Activated naive CD8-positive, alpha-beta T cell treated with anti-CD3 and anti-CD28 coated beads for 36 hours (primary cell): ENCODE measurements at regions not wholly inside any gene's neighbourhood (a gene's known extent, or its start where the extent isn't known, plus 50 kb on each side); places are given as distances from the start of the nearest gene placed in this dataset.

Experiments
- DNase-seq: peaks from one replicate; pipeline ENCODE4 v3.0.0; 2021
- H3K27ac Mint-ChIP-seq: one replicate; pipeline ENCODE4 v1.8.0; 2022; ENCODE audit warnings: mild to moderate bottlenecking, moderate library complexity, mixed read lengths
- H3K27me3 Mint-ChIP-seq: one replicate; pipeline ENCODE4 v1.8.0; 2022; ENCODE audit warnings: mild to moderate bottlenecking, mixed read lengths
- H3K36me3 Mint-ChIP-seq: one replicate; pipeline ENCODE4 v1.8.0; 2021; ENCODE audit warnings: mild to moderate bottlenecking, mixed read lengths
- H3K4me1 Mint-ChIP-seq: one replicate; pipeline ENCODE4 v1.8.0; 2021; ENCODE audit warnings: mixed read lengths
- H3K4me3 Mint-ChIP-seq: one replicate; pipeline ENCODE4 v1.8.0; 2022; ENCODE audit warnings: mild to moderate bottlenecking, moderate library complexity, mixed read lengths
- H3K9me3 Mint-ChIP-seq: one replicate; pipeline ENCODE4 v1.8.0; 2022; ENCODE audit warnings: mixed read lengths

DNA sequence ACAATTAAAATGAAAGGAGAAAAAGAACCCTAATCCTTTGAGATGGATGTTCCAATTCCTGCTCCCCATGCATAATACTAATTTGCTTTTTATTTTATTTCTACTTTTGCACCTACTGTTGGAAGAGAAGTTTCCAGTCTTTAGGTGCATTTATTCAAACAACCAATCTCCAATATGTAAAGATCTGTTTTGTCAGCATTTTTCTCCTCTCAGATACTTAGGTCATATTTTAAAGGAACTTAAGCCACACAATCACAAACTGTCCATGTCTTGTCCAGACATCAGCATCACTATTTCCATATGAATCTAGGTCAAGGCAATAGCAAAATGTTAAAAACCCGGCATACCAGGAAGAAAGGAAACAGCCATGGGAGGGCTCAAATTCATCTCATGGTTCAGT lies 1023.2 kb downstream of the BCL11A start:
- Mint-ChIP-seq H3K27ac (no peak overlapping the region), H3K36me3 (peaks cover 2% of the 10 kb centered on the region), H3K4me1 (no peaks in the 10 kb centered on the region), H3K27me3 (no peaks in the 10 kb centered on the region), H3K9me3 (peaks cover 10% of the 10 kb centered on the region), H3K4me3 (no peak overlapping the region)
- DNase-seq: no peak

DNA sequence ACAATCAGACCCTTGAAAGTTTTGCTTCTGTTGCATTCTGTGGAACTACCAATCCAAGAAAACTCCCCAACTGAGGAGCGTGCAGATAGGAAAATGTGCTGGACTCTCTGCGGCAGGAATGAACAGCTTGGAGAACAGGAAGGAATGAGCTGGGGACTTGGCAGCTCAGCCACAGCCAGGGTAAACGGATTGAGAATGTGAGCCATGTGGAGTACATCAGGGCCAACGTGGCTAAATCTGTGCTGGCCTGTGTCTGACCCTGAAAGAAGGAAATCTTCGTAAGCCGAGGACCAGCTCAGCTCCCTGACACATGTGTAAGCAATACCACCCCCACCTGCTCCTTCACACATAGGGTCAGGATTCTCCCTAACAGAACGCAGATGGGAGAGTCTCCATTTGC lies 1023.7 kb downstream of the BCL11A start:
- peaks cover 10% of the 10 kb centered on the region for H3K9me3 Mint-ChIP-seq
- no peaks in the 10 kb centered on the region for H3K4me1 Mint-ChIP-seq
- H3K27me3 Mint-ChIP-seq: no peaks in the 10 kb centered on the region
- DNase-seq: no peak
- peaks cover 2% of the 10 kb centered on the region for H3K36me3 Mint-ChIP-seq
- H3K4me3 Mint-ChIP-seq: no peak overlapping the region
- no peak overlapping the region for H3K27ac Mint-ChIP-seq

- no peaks in the 10 kb centered on the region for H3K4me1 Mint-ChIP-seq
- no peak for DNase-seq
- no peak overlapping the region for H3K4me3 Mint-ChIP-seq
- peaks cover 10% of the 10 kb centered on the region for H3K9me3 Mint-ChIP-seq
- H3K36me3 Mint-ChIP-seq: peaks cover 2% of the 10 kb centered on the region
- no peaks in the 10 kb centered on the region for H3K27me3 Mint-ChIP-seq
- no peak overlapping the region for H3K27ac Mint-ChIP-seq
Measured at GRCh38 chr2:59528525-59528924, 1024.9 kb downstream of the BCL11A start.

DNA sequence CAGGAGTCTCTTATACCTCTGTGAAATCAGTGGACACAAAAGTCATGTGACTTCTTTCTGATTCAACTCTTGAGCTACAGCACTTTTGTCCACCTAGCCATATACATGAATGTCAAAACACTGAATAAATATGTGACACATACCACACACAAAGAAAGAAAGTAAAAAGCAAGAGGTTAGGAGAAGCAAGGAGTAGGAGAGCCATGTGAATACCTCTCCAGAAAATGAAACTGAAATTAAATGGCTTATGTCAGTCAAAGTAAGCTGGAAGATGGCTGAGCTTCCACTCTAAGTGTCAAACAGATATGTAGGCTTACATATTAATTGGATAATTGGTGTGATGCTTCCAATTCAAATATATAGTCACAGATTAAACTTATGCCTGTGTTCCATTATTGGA lies 1050.5 kb downstream of the BCL11A start:
- Mint-ChIP-seq H3K4me3 (no peak overlapping the region), H3K27ac (no peak overlapping the region), H3K9me3 (peaks cover 2% of the 10 kb centered on the region), H3K36me3 (peaks cover 1% of the 10 kb centered on the region), H3K4me1 (no peaks in the 10 kb centered on the region), H3K27me3 (peaks cover 6% of the 10 kb centered on the region)
- no peak for DNase-seq

DNA sequence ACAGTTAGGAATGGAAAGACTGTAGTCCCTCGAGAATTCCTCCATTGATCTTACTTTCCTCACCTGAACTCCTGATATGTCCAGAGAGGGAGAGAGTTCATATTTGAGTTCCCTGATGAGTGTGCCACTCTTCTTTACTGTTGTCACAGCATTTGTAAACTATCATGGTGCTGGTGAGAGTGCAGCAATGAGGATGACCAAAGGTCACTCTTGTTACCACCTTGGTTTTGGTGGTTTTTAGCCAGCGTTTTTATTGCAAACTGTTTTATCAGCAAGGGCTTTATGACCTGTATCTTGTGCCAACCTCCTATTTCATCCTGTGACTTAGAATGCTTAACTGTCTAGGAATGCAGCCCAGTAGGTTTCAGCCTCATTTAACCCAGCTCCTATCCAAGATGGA lies 1062.5 kb downstream of the BCL11A start:
- DNase-seq: no peak
- Mint-ChIP-seq H3K9me3 (peaks cover 15% of the 10 kb centered on the region), H3K4me3 (no peak overlapping the region), H3K4me1 (no peaks in the 10 kb centered on the region), H3K36me3 (no peaks in the 10 kb centered on the region), H3K27ac (no peak overlapping the region), H3K27me3 (no peaks in the 10 kb centered on the region)

DNA sequence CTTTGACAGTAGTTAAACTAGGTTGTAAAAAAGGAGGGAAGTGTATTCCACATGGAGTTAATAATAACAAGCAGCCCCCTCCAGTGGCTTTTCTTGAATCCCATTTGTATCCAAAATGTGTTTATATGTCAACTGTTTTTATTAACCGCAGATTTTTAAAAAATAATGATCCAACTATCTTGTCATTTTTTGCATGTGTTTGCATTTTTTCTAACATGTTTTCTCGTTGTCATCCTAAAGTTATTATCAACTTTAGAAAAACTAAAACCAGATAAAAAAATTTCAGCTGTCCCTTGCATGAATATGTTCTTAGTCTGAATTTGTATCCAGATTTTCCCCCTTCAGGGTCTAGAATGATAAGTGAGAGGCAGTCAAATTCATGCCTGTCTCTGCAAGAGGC lies 1063.3 kb downstream of the BCL11A start:
- Mint-ChIP-seq H3K9me3 (peaks cover 8% of the 10 kb centered on the region), H3K36me3 (no peaks in the 10 kb centered on the region), H3K27me3 (no peaks in the 10 kb centered on the region), H3K27ac (no peak overlapping the region), H3K4me3 (no peak overlapping the region), H3K4me1 (no peaks in the 10 kb centered on the region)
- no peak for DNase-seq

DNA sequence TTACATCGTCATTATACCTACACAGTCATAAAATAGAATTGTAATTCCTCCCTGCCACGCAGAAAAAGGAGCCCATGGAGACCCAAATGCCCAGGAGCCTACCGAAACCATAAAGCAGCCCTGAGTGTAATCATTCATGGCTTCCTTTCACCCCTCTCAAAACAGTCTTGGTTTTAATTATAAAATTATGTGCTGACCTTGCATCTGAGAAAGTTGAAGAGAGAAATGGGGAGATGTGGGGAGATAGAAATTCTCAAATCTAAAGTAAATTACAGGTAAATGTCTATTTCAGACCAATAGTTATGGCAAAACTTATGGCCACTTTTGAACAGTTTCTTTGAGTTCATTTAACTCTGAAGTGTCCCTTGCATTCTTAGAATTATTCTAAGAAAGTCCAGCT lies 1068.8 kb downstream of the BCL11A start:
- Mint-ChIP-seq H3K4me3 (no peak overlapping the region), H3K4me1 (no peaks in the 10 kb centered on the region), H3K27ac (no peak overlapping the region), H3K9me3 (peaks cover 4% of the 10 kb centered on the region), H3K27me3 (no peaks in the 10 kb centered on the region), H3K36me3 (no peaks in the 10 kb centered on the region)
- DNase-seq: no peak

GRCh38 chr2:59463426-59463825 lies 1090.0 kb downstream of the BCL11A start:
- no peak for DNase-seq
- peaks cover 3% of the 10 kb centered on the region for H3K27me3 Mint-ChIP-seq
- no peak overlapping the region for H3K27ac Mint-ChIP-seq
- H3K36me3 Mint-ChIP-seq: no peaks in the 10 kb centered on the region
- no peak overlapping the region for H3K4me3 Mint-ChIP-seq
- no peaks in the 10 kb centered on the region for H3K9me3 Mint-ChIP-seq
- peaks cover 2% of the 10 kb centered on the region for H3K4me1 Mint-ChIP-seq

GRCh38 chr2:59462422-59463197 lies 1090.8 kb downstream of the BCL11A start:
- H3K4me1 Mint-ChIP-seq: peaks cover 2% of the 10 kb centered on the region
- DNase-seq: no peak
- H3K27me3 Mint-ChIP-seq: peaks cover 3% of the 10 kb centered on the region
- no peaks in the 10 kb centered on the region for H3K9me3 Mint-ChIP-seq
- H3K27ac Mint-ChIP-seq: no peak overlapping the region
- H3K36me3 Mint-ChIP-seq: no peaks in the 10 kb centered on the region
- H3K4me3 Mint-ChIP-seq: no peak overlapping the region

DNA sequence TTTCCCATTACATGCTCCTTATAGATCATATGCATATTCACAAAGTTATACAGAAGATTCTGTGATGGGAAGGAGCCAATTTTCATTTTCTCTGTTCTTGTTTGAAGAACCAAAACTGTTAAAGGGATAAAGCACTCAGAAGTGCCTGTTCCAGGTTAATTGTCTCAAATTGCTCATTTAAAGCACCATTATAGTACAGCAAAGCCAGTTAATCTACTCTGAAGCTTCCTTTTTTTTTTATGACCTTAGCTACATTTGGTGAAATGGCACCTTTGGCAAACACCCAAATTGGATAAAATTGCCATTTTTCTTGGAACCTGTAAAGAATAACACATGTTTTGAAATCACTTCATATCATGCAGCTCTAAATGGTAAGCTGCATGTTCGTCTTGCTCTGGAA lies 1092.3 kb downstream of the BCL11A start:
- H3K4me3 Mint-ChIP-seq: no peak overlapping the region
- no peak overlapping the region for H3K27ac Mint-ChIP-seq
- no peaks in the 10 kb centered on the region for H3K36me3 Mint-ChIP-seq
- DNase-seq: no peak
- H3K4me1 Mint-ChIP-seq: peaks cover 2% of the 10 kb centered on the region
- H3K9me3 Mint-ChIP-seq: no peaks in the 10 kb centered on the region
- H3K27me3 Mint-ChIP-seq: peaks cover 3% of the 10 kb centered on the region

- H3K36me3 Mint-ChIP-seq: no peaks in the 10 kb centered on the region
- peaks cover 2% of the 10 kb centered on the region for H3K4me1 Mint-ChIP-seq
- H3K4me3 Mint-ChIP-seq: no peak overlapping the region
- DNase-seq: no peak
- H3K9me3 Mint-ChIP-seq: no peaks in the 10 kb centered on the region
- H3K27ac Mint-ChIP-seq: no peak overlapping the region
- no peaks in the 10 kb centered on the region for H3K27me3 Mint-ChIP-seq
Measured at GRCh38 chr2:59458800-59459199, 1094.7 kb downstream of the BCL11A start.

DNA sequence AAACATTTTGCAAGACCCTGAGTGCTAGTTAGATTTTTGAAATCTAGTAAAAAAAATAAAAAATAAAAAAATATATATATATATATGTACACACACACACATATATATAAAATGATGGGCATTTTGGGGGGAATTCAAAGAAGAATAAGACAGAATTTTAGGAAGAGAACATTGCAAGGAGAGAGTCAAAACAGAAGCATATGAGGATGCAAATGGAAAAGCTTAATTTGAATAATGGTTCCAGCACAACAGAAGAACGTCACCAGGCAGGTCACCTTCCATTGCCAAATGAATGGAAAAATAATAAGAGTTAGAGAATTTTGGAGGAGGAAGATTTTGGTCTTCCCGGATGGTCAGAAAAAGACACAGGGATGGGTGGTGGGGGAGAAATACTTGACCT lies 1097.2 kb downstream of the BCL11A start:
- Mint-ChIP-seq H3K4me3 (no peak overlapping the region), H3K27me3 (no peaks in the 10 kb centered on the region), H3K9me3 (no peaks in the 10 kb centered on the region), H3K27ac (no peak overlapping the region), H3K4me1 (no peaks in the 10 kb centered on the region), H3K36me3 (no peaks in the 10 kb centered on the region)
- no peak for DNase-seq

DNA sequence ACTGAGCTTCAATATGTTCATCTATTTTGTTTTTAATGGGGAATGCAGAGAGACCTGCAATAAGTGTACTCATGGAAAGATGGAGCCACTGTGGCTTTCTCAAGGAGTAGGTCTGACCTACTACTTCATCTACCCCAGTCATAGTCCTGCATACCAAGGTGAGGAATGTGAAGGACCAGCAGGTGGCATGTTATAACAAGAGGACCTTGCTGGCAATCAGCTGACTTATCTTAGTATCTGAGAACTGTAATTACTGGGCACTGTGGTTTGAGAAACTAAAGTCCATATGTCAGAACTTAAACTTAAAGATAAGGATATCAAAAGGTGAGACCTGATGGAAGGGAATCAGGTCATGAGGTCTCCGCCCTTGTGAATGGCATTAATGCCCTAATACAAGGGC lies 1104.2 kb downstream of the BCL11A start:
- Mint-ChIP-seq H3K27ac (no peak overlapping the region), H3K9me3 (no peaks in the 10 kb centered on the region), H3K4me1 (no peaks in the 10 kb centered on the region), H3K36me3 (no peaks in the 10 kb centered on the region), H3K4me3 (no peak overlapping the region), H3K27me3 (no peaks in the 10 kb centered on the region)
- DNase-seq: no peak

- no peaks in the 10 kb centered on the region for H3K4me1 Mint-ChIP-seq
- no peaks in the 10 kb centered on the region for H3K36me3 Mint-ChIP-seq
- no peak overlapping the region for H3K4me3 Mint-ChIP-seq
- H3K9me3 Mint-ChIP-seq: no peaks in the 10 kb centered on the region
- no peak for DNase-seq
- no peak overlapping the region for H3K27ac Mint-ChIP-seq
- H3K27me3 Mint-ChIP-seq: peaks cover 5% of the 10 kb centered on the region
Measured at GRCh38 chr2:59440491-59440890, 1113.0 kb downstream of the BCL11A start.

GRCh38 chr2:59435635-59436034 lies 1117.8 kb downstream of the BCL11A start:
- Mint-ChIP-seq H3K27me3 (peaks cover 5% of the 10 kb centered on the region), H3K4me3 (no peak overlapping the region), H3K27ac (no peak overlapping the region), H3K9me3 (peaks cover 8% of the 10 kb centered on the region), H3K36me3 (no peaks in the 10 kb centered on the region), H3K4me1 (no peaks in the 10 kb centered on the region)
- no peak for DNase-seq

DNA sequence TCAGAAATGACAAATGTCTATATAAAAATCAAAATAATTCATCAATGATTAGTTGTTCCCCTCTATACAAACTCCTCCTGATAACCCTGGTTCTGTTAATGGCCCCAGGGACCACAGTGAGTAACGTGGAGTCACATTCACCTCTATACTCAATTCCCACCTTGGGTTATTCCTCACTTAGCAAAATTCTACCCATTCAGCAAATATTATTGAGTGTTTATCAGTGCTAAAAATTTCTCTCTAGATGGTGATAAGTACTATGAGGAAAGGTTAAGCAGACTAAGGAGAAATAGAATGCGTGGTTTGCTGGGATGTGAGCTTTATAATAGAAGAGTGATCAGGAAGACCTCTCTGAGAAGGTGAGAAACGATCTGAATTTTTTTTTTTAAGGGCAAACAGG lies 1124.5 kb downstream of the BCL11A start:
- Mint-ChIP-seq H3K27me3 (peaks cover 4% of the 10 kb centered on the region), H3K4me3 (no peak overlapping the region), H3K4me1 (no peaks in the 10 kb centered on the region), H3K27ac (no peak overlapping the region), H3K36me3 (no peaks in the 10 kb centered on the region), H3K9me3 (peaks cover 11% of the 10 kb centered on the region)
- no peak for DNase-seq
